Neural progenitor cell (in vitro differentiated cells): ENCODE measurements at regions not wholly inside any gene's neighbourhood (a gene's known extent, or its start where the extent isn't known, plus 50 kb on each side); places are given as distances from the start of the nearest gene placed in this dataset.

ENCODE experiments used
- CTCF ChIP-seq: fragments of 200-600 bp; sonication (generic); IDR thresholded peaks from 2 replicates; pipeline ENCODE4 v1.5.1; 2017; ENCODE audit warnings: antibody characterized with exemption, mild to moderate bottlenecking
- EZH2 ChIP-seq: fragments of 200-600 bp; sonication (generic); IDR thresholded peaks from 2 replicates; pipeline ENCODE4 v1.6.1; 2017; ENCODE audit warnings: antibody characterized with exemption, mild to moderate bottlenecking, moderate library complexity
- EZH2phosphoT487 ChIP-seq: fragments of 200-600 bp; sonication (generic); IDR thresholded peaks from 2 replicates; pipeline ENCODE4 v1.6.1; 2017; ENCODE audit warnings: antibody characterized with exemption

GRCh38 chr16:79970087-79970486 lies 369.6 kb upstream of the MAF start:
- TF ChIP-seq CTCF (no peak), EZH2phosphoT487 (no peak), EZH2 (no peak)
